ENCODE measurements at regions not wholly inside any gene's neighbourhood (a gene's known extent, or its start where the extent isn't known, plus 50 kb on each side); places are given as distances from the start of the nearest gene placed in this dataset.

GRCh38 chr10:36051500-36051991 lies 409.4 kb upstream of the FZD8 start (continued):
- TF ChIP-seq PKNOX1 (IDR thresholded peaks at IDR 0.05) (no peak), JUNB (IDR thresholded peaks at IDR 0.05) (no peak), TCF7 (IDR thresholded peaks at IDR 0.05; ENCODE audit: borderline replicate concordance) (no peak)

- Histone ChIP-seq H3K4me2 (ENCODE audit: control insufficient read depth, insufficient read depth) (no peak overlapping the region), H3K4me1 (ENCODE audit: control insufficient read depth, insufficient read depth, low read length) (no peaks in the 10 kb centered on the region), H3K36me3 (ENCODE audit: control insufficient read depth in 2 of 2, insufficient read depth in 2 of 2, low read length in 1 of 2) (no peaks in the 10 kb centered on the region), H2AFZ (ENCODE audit: control insufficient read depth, low read depth, low read length) (no peak overlapping the region), H3K4me3 (no peak overlapping the region), H3K9ac (ENCODE audit: control insufficient read depth, insufficient read depth, low read length) (no peak overlapping the region), H3K27me3 (replicated peaks in 1 of 2; ENCODE audit: control insufficient read depth in 2 of 2, insufficient read depth in 2 of 2, low read length in 1 of 2) (no peaks in the 10 kb centered on the region), H3K79me2 (ENCODE audit: control insufficient read depth, insufficient read depth, low read length) (no peaks in the 10 kb centered on the region), H3K9me3 (replicated peaks; ENCODE audit: control insufficient read depth, insufficient read depth, low read length) (no peaks in the 10 kb centered on the region), H3K27ac (ENCODE audit: control insufficient read depth, insufficient read depth) (no peak overlapping the region), H4K20me1 (ENCODE audit: control insufficient read depth, insufficient read depth) (no peaks in the 10 kb centered on the region)
- no TSS peak for BruUV-seq (replicated peaks)
- FAIRE-seq: no peak
- intact Hi-C loops (cut with micrococcal nuclease; ENCODE audit: unreplicated experiment) (no loop called here), in situ Hi-C loops (cut with MboI) (no loop called here)
- TF ChIP-seq ATF3 (IDR thresholded peaks at IDR 0.05; ENCODE audit: borderline replicate concordance, extremely low read depth, low read depth, low read length) (no peak), SMC3 (IDR thresholded peaks at IDR 0.05; ENCODE audit: borderline replicate concordance, low read length) (no peak), POU2F2 (IDR thresholded peaks at IDR 0.05; ENCODE audit: borderline replicate concordance, low read depth, low read length) (no peak), CBX3 (IDR thresholded peaks at IDR 0.05; ENCODE audit: borderline replicate concordance, low read depth) (no peak), YY1 (IDR thresholded peaks at IDR 0.05; ENCODE audit: low read depth, low read length) (no peak), ZBTB11 (CRISPR knock-in tag; IDR thresholded peaks at IDR 0.05) (no peak), CHD2 (IDR thresholded peaks at IDR 0.05; ENCODE audit: borderline replicate concordance, low read depth, low read length) (no peak), RFX5 (IDR thresholded peaks at IDR 0.05; ENCODE audit: low read depth, low read length) (no peak), CHD1 (IDR thresholded peaks at IDR 0.05; ENCODE audit: low read depth, low read length) (no peak), BRCA1 (IDR thresholded peaks at IDR 0.05; ENCODE audit: low read depth, low read length) (no peak), IRF3 (IDR thresholded peaks at IDR 0.05) (no peak), SRF (IDR thresholded peaks at IDR 0.05; ENCODE audit: low read depth in 2 of 2, low read length in 2 of 2) (no peak), CREM (IDR thresholded peaks at IDR 0.05; ENCODE audit: low read depth) (no peak), POLR2AphosphoS2 (IDR thresholded peaks at IDR 0.05; ENCODE audit: low read depth, low read length) (no peak)
- 21% methylated on average over 7 of the region's 7 CpGs for WGBS (ENCODE audit: insufficient coverage, insufficient replicate concordance, low lambda C conversion rate, missing lambda C conversion rate)
- ChIA-PET CTCF (no interaction called here), SMC1A (ENCODE audit: uncharacterized antibody, unreplicated experiment) (interaction anchor here (0.9 to 1.5 kb wide), 2 partner anchors 19 to 415 kb away, joined by 3 to 4 read pairs; no protein-coding TSS in a partner anchor), RAD21 (ENCODE audit: unreplicated experiment) (no interaction called here), POLR2A (interaction anchor here (0.6 kb wide), 1 partner anchor 35 kb away, joined by 6 read pairs; no protein-coding TSS in a partner anchor)
- ATAC-seq: no peak
- no peak for DNase-seq (ENCODE audit: low read depth, low spot score)
These were observed 408.8 kb upstream of the FZD8 start for GRCh38 chr10:36050763-36051499.
